SK-N-MC (cell line): ENCODE measurements at regions not wholly inside any gene's neighbourhood (a gene's known extent, or its start where the extent isn't known, plus 50 kb on each side); places are given as distances from the start of the nearest gene placed in this dataset.

Source experiments
- EZH2 ChIP-seq: fragments of 200-600 bp; sonication (generic); IDR thresholded peaks from one replicate; pipeline ENCODE4 v1.6.1; 2017; ENCODE audit warnings: antibody characterized with exemption
- POLR2AphosphoS5 ChIP-seq: IDR thresholded peaks from 2 replicates; pipeline ENCODE4 v1.6.1; 2012; ENCODE audit warnings: mild to moderate bottlenecking, low read depth, low read length, borderline replicate concordance

GRCh38 chr3:72230774-72231379 is 445.9 kb upstream of the PROK2 start:
- TF ChIP-seq EZH2 (no peak), POLR2AphosphoS5 (no peak)
